ENCODE measurements at regions not wholly inside any gene's neighbourhood (a gene's known extent, or its start where the extent isn't known, plus 50 kb on each side); places are given as distances from the start of the nearest gene placed in this dataset.

DNA sequence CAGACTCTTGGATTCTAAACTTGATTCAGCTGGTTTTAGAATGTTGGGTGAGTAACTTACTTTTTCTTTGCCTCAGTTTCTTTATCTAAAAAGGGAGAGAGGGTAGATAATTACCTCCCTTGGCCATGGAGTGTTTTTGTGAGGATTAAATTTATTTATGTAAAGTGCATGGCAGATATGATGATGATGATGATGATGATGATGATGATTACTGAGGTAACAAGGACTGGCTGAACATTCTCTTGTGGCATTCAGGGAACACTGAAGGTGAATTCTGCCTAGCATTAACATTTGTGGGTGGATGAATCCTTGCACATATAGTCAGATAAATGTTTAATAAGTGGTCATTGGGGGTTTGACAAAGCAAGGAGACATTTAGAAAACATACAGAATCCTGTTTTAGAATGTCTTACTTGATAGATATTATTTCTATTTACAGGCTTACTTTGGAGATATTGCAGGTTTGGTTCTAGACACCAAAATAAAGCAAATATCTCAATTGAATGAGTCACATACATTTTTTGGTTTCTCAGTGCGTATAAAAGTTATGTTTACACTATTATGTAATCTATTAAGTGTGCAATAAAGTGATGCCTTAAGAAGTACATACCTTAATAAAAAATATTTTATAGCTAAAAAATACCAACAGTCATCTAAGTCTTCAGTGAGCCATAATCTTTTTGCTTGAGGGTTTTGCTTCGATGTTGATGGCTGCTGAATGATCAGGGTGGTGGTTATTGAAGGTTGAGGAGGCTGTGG is 123.2 kb downstream of the SNAPC1 start:
- Histone ChIP-seq H3K27ac (no peak overlapping the region), H3K4me3 (no peak overlapping the region), H3K36me3 (no peaks in the 10 kb centered on the region), H3K27me3 (no peaks in the 10 kb centered on the region), H3K9me3 (no peaks in the 10 kb centered on the region), H3K4me1 (no peaks in the 10 kb centered on the region)
- intact Hi-C loops (cut with DNase I): no loop called here
- DNase-seq (ENCODE audit: low spot score in 2 of 2): no peak
- TF ChIP-seq, protein P1, sequence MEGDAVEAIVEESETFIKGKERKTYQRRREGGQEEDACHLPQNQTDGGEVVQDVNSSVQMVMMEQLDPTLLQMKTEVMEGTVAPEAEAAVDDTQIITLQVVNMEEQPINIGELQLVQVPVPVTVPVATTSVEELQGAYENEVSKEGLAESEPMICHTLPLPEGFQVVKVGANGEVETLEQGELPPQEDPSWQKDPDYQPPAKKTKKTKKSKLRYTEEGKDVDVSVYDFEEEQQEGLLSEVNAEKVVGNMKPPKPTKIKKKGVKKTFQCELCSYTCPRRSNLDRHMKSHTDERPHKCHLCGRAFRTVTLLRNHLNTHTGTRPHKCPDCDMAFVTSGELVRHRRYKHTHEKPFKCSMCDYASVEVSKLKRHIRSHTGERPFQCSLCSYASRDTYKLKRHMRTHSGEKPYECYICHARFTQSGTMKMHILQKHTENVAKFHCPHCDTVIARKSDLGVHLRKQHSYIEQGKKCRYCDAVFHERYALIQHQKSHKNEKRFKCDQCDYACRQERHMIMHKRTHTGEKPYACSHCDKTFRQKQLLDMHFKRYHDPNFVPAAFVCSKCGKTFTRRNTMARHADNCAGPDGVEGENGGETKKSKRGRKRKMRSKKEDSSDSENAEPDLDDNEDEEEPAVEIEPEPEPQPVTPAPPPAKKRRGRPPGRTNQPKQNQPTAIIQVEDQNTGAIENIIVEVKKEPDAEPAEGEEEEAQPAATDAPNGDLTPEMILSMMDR (IDR thresholded peaks at IDR 0.05): no peak

DNA sequence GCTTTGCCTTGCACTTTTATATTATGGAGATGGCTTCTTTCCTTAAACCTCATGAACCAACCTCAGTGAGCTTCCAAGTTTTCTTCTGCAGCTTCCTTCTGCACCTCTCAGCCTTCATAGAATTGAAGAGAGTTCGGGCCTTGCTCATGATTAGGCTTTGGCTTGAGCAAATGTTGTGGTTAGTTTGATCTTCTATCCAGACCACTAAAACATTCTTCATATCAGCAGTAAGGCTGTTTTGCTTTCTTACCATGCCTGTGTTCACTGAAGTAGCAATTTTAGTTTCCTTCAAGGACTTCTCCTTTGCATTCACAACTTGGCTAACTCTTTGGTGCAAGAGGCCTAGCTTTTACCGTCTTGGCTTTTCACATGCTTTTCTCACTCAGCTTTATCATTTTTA is 125.4 kb downstream of the SNAPC1 start:
- Histone ChIP-seq H3K36me3 (no peaks in the 10 kb centered on the region), H3K4me1 (no peaks in the 10 kb centered on the region), H3K27me3 (no peaks in the 10 kb centered on the region), H3K9me3 (no peaks in the 10 kb centered on the region), H3K27ac (no peak overlapping the region), H3K4me3 (no peak overlapping the region)
- TF ChIP-seq, protein P1 (IDR thresholded peaks at IDR 0.05): no peak
- DNase-seq (ENCODE audit: low spot score in 2 of 2): no peak
- intact Hi-C loops (cut with DNase I): no loop called here

DNA sequence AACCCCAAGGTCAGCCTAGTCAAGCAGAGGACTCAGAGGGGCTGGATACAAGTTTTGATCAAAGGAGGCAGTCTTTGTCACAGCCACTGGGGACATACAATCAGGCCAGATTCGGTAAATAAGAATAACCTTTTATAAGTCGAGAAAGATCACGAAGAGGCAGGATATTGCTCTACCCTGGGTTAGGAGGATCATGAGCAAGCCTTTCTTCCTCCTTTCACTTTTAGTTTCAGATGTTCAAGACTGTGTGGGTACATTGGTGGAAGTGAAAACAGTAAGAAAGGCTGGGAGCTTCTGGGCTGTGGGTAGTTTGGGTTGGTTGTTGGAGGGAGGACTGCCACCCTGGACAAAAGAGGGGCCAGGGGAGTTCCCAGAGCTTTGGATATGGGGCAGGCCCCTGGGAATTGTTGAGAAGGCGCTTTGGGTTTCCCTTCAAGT is 127.7 kb downstream of the SNAPC1 start:
- no peak for DNase-seq (ENCODE audit: low spot score in 2 of 2)
- TF ChIP-seq, protein P1 (IDR thresholded peaks at IDR 0.05): no peak
- Histone ChIP-seq H3K4me1 (no peaks in the 10 kb centered on the region), H3K27me3 (no peaks in the 10 kb centered on the region), H3K36me3 (no peaks in the 10 kb centered on the region), H3K27ac (no peak overlapping the region), H3K4me3 (no peak overlapping the region), H3K9me3 (no peaks in the 10 kb centered on the region)
- intact Hi-C loops (cut with DNase I): no loop called here

DNA sequence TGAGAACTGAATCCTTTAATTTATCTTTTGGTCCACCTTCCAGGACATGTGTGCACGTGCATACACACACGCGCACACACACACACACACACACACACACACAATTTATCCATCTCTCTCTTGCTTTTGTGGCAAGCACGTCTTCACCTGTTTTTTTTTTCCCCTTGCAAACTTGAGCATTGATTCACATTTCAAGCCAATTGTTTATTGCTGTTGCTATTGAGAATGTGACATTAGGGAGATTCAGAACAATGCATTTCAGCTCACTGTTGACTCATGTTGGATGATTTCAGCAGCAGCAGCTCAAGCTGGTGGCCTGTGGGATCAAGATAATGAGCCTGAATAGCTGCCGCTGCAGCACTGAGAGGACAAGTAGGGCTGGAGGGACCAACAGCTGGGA is 128.9 kb downstream of the SNAPC1 start:
- TF ChIP-seq, protein P1 (IDR thresholded peaks at IDR 0.05): no peak
- intact Hi-C loops (cut with DNase I): no loop called here
- H3K36me3 ChIP-seq: no peaks in the 10 kb centered on the region
- H3K27ac ChIP-seq: no peak overlapping the region
- no peak overlapping the region for H3K4me3 ChIP-seq
- H3K9me3 ChIP-seq: no peaks in the 10 kb centered on the region
- H3K27me3 ChIP-seq: no peaks in the 10 kb centered on the region
- H3K4me1 ChIP-seq: no peaks in the 10 kb centered on the region
- DNase-seq (ENCODE audit: low spot score in 2 of 2): no peak

DNA sequence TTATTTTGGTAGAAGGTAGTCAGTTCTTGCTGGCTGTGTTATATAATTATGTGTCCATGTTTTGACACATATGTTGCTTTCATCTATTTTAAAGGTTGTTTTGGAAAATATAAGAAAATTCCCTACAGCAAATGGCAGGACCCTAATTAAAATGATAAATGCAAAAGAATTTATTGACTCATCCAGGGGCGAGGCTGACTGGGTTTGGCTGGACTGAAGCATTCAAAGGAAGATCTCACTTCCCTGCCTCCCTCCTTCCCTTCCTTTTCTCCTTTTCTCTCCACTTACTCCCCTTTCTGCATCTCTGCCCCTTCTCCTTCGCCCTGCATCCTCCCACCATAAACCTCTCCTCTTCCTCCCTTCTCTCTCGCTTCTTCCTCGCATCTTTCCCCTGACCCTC is 129.6 kb downstream of the SNAPC1 start:
- DNase-seq (ENCODE audit: low spot score in 2 of 2): no peak
- intact Hi-C loops (cut with DNase I): no loop called here
- Histone ChIP-seq H3K4me3 (no peak overlapping the region), H3K4me1 (no peaks in the 10 kb centered on the region), H3K27me3 (no peaks in the 10 kb centered on the region), H3K36me3 (no peaks in the 10 kb centered on the region), H3K27ac (no peak overlapping the region), H3K9me3 (no peaks in the 10 kb centered on the region)
- TF ChIP-seq, protein P1 (IDR thresholded peaks at IDR 0.05): no peak
